Globus pallidus (tissue), 1 donor: ENCODE measurements at regions not wholly inside any gene's neighbourhood (a gene's known extent, or its start where the extent isn't known, plus 50 kb on each side); places are given as distances from the start of the nearest gene placed in this dataset.

Experiments used
- DNase-seq: peaks from one replicate; pipeline ENCODE4 v3.0.0-alpha.2; 2015; ENCODE audit warnings: low spot score

DNA sequence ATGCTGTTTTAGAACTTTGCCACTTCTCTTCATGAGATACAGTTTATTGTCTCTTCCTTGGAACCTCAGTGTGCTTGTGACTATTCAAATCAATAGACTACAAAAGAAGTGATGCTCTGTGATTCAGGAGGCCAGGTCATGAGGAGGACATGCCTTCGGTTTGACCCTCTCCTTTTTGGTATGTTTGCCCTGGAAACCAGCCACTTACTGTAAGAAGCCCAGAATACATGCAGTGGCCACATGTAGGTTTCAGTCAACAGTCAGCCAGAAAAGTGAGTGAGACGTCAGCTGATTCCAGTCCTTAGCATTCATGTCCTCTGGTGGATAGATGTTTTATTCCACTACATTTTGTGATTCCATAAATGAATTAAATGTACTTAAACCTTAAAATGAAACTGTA, 328.7 kb downstream of the PCDH18 start:
- DNase-seq, result no peak

DNA sequence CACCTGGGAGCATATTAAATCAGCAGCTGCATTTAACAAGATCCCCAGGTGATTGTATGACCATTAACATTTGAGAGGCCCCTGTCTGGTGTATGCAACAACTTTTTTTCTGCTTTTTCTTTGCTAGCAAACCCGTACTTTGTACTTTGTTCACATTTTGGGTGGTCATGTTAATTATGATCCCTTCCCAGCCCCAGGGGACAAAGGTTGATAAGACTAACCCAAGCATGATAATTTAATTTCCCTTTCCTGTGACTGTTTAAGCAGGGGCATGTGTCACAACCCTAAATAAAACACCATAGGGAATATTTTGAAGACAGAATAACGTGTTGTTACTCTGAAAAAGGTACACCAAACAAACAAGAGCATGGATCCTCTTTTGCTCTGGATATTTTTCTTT, 332.0 kb downstream of the PCDH18 start:
- no peak for DNase-seq

DNA sequence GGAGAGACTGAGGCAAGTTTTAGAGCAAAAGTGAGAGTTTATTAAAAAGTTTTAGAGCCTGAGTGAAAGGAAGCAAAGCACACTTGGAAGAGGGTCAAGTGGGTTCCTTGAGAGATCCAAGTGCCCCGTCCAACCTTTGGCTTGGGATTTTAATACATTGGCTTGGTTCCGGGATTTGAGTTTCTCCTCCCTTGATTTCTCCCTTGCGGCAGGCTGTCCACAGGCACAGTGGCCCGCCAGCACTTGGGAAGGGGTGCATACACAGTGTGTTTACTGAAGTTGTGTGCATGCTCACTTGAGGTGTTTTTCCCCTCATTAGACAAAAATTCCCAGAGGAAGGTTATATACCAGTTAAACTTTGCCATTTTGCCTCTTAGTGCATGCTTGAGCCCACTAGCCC, 333.5 kb downstream of the PCDH18 start:
- DNase-seq, result no peak

DNA sequence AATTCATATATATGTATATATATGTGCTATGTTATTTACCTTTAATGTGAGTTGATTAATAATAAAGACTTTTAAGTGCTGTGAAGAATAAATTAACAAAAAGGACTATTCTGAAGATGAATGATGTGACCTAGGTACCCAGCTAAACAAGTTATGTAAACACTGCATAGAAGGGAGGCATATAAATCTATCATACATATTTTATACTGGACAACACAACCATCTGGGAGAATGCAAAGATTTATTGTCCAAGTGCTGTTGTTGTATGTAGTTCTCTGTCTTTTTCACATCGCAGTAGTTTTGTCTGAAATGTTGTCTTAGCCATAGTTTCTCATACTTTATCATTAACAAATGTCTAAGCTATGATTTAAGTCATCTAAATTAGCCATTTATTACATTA, 337.6 kb downstream of the PCDH18 start:
- no peak for DNase-seq

DNA sequence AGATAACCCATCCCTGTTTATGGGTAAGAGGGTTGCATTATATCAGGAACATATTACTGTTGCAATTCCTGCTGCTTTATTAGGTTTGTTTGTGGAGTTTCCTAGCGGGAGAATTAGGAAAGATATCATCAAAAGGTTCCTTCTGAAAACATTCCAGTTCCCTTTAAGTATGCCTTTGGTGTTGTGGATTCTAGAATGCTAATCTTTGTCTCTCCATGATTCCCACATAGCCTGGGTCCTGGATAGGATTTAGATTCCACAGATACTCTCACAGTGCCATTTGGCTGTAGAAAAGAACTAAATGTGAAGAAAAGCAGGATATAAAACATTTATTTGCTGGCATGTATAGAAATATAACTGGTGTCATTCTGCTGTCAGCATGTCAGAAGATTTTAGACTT, 338.7 kb downstream of the PCDH18 start:
- DNase-seq, result no peak

DNA sequence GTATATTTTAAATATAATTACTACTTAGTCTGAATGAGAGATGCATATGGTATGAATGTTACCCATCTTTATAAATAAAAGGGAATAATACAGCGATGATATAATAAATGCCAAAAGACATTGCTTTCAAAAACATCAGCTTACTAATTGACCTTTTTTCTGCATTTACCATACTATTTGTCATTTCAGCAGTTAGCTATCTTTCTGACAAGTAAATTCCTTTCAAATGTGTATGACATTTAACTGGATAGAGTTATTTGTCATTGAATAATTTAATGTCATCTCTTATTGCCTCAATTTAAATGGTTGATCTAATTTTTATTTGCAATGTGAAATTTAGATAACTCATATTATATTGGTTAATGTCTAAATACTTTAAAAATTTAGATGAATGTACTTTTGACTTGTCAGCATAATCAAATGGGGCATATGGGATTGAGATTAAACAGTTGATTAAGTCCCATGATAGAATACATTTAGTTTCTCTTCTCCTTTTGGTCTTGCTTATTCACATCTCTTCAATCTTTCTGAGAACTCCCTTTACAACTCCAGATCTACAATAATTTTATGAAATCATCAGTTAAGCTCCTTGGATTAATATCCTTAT, 350.9 kb downstream of the PCDH18 start:
- DNase-seq, result no peak

DNA sequence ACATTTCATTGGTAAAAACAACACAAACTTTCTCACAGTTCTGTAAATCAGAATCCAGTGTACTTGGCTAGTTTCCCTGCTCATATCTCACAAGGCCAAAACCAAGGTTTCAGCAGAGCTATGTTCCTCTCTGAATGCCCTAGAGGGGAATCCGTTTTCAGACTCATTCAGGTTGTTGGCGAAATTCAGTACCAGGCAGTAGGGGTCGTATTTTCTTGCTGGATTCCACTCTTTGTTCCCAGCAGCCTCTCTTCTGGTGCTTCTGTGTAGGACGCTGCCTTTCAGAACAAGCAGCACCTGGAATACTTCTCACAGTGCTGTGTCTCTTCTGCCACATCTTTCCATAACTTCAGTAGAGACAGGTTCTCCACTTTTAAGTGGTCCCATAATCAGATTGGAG, 351.9 kb downstream of the PCDH18 start:
- DNase-seq, result no peak

DNA sequence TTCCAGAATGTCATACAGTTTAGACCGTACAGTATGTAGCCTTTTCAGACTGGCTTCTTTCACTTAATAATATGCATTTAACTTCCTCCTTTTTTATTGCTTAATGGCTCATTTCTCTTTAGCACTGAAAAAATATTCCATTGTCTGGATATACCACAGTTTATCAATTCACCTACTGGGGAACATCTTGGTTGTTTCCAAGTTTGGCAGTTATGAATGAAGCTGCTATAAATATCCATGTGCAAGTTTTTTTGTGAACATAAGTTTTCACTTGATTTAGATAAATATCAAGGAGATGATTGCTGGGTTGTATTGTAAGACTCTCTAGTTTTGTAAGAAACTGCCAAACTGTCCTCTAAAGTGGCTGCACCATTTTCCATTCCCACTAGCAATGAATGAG, 375.5 kb downstream of the PCDH18 start:
- no peak for DNase-seq

DNA sequence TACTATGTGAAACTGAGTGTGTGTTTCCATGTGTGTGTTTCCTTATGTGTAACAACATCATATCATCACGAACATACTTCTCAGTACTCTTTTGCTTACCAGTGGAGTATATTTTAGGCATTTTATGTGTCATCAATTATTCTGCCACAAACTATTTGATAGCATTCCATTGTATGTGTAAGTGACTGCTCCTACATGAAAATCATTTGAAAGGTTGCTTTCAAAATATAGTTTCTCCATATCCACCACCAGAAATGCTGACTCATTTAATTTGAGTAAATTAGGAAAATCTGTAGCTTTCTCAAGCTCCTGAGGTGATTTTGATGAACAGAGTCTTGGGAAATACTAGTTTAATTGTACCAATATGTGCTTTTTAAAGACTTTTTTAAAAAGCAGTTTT, 376.2 kb downstream of the PCDH18 start:
- DNase-seq, result no peak

DNA sequence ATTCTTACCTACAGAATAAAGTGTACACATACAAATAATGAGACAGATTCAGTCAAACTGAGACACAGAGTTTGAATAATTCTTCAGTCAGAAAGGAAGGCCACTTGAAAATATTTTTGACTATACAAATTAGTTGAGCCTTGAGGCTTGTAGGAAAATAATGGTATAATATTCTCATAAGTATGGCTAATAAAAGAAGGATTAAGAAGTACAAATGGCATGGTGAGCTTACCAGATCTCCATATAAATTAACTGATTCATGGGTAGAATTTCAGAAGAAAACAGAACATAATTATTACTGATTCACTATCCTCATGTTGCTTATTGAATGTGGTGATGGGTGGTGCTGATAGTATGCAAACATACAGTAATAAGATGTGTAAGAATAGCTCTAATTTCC, 401.1 kb downstream of the PCDH18 start:
- no peak for DNase-seq

DNA sequence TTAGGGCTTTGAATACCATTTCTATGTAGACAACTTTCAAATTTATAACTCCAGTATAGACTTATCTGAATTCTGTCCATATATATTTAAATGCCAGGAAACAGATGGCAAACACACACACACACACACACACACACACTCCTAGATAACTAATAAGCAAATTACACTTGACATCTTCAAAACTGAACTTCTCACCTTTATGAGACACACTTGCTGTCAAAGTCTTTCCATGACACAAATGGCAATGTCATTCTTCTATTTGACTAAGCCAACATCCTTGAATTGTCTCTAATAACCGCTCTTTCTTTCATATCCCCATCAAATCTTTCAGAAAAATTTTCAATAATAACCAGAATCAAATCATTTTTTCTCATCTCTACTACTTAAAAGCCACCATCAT, 402.4 kb downstream of the PCDH18 start:
- no peak for DNase-seq

DNA sequence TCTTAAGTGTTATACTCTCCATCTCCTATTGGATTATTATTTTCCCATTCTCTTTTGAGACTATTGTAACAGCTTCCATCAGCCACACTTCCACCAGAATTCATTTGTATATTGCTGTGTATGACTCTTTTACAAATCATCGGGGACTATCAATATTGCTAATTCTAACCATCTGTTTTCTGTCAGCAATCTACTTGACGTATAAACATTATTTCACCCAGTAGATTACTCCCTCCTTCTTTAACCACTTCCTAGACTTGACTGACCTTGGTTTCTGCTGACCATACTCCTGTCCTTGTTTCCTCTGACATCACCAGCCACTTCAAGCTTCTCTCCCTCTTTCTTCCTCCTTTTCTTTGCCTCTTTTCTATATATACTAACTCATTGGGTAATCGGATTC, 402.9 kb downstream of the PCDH18 start:
- no peak for DNase-seq

DNA sequence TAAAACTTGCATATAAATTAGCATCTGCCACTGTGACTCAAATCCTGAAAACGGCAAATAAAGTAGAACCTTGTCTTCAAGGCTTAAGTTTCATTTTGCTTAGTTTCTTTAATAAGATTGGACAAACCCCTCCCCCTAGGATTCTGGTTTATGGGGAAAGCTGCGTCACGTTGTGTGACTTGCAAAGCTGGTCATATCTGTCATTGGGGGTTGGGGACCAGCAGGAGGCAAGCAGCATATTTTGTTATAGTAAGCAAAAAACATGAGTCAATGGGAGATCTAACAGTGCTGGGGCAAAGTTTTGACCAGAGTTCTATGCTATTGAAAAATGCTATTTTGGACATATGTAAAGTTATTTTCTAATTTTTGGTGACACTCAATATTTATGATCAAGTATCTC, 407.3 kb downstream of the PCDH18 start:
- DNase-seq, result no peak

DNA sequence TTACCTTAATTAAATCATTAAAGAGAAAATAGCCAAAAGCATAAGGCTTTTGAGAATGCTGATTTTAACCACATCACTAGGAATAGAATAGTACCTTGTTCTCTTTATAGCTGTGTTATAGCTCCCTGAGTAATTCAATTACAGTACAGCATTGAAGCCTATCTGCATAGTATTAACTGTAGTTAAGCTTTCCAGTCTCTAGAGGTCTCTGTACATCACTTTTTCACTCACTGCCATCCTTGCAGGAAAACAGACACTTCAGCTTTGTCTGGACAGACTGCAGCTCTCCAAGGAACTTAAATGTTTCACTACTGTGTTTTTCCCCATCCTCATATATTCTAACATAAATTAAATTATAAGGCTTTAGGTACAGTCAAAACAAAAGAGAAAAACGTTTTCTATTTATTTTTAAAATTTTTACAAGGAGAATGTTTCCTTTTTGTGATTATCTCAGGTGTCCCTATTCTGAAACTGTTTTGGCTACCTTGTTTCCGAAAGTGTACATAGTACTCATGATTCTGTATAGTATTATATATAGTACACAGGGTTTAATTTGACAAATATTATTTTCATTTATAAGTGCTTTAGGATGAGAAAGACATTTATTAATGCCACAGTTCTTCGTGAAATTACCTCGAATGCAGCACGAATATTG, 407.9 kb downstream of the PCDH18 start:
- peak; percentile 51 for DNase-seq

DNA sequence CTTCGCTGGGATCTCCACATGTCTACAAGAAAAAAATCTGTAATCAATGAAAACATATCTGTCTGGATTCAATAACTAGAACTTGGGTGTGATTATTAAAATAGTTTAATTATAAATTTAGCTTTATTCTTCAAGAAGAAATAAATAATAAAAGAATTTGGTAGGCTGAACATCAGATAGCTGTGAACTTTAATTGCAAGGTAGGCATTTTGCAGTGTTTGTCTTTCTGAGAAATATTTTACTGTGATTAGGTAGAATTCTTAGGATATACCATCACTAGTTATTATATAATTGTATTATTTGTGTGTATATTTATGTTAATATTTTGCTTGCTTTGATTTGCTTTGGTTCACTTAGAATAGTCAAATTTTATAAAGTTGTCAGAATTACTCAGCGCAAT, 409.4 kb downstream of the PCDH18 start:
- DNase-seq, result no peak

DNA sequence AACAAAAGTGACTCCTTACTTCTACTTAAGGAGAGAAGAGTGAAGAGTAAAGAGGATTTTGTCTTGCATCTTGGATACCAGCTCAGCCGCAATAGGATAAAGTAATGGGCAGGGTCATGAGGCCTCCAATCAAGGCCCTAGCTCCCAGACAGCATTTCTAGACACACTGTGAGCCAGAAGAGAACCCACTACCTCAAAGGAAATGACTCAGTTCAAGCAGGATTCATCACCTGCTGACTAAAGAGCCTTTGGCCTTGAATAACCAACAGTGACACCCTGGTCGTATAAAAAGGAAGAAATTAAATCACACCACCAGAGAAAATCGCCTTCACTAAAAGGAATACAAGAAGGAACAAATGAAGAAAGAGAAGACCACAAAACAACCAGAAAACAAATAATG, 416.1 kb downstream of the PCDH18 start:
- DNase-seq, result no peak

DNA sequence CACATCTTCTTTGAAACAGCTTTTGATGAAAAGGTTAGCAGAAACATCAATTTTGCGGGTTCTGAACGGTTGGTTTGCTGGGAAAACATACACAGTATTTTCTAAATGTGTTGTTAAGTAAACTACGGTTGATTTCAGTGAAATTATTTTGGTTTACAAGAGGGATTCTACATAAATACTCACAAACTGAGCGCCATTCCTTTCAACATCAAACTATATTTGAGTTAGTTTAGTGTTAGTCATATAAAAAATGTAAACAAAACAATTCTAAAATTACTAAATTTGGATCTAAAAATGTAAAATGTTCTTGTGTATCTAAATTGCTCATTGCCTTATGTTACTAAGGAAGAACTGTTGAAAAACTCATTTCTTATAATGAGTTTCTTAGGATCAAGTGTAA, 425.6 kb downstream of the PCDH18 start:
- DNase-seq, result no peak

DNA sequence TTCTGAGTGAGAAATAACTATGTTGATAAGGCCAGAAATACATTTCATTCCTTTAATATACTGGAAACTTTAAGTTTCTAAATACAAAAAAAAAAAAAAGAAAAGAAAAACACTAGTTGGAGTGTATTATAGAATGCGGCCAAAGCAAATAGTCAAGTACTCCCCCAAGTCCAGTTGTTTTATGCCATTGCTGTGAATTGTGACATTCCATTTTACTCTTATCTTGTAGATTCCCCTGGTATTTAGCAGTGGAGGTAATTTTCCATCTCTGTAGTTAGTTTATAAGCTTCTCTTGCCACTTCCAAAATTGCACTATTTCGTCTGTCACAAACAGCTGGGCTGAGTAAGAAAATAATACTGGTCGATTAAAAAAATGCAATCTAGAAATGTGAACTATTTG, 426.0 kb downstream of the PCDH18 start:
- no peak for DNase-seq

DNA sequence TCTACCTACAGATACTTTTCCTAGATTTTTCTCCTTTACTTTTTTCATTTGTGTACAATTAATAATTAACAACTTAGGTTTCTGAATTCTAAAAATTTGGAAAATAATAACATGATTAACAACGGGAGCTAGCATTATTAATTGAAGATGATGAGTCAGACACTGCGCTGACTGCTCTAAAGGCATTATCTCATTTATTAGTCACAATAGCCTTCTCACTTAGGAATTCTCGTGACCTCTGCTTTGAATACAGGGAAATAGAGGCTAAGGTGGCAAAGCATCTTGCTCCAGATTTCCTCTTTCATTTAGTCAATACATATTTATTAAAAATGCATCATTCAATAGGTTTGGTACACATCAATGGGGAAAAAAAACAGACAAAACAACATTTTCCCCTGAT, 441.3 kb downstream of the PCDH18 start:
- no peak for DNase-seq

DNA sequence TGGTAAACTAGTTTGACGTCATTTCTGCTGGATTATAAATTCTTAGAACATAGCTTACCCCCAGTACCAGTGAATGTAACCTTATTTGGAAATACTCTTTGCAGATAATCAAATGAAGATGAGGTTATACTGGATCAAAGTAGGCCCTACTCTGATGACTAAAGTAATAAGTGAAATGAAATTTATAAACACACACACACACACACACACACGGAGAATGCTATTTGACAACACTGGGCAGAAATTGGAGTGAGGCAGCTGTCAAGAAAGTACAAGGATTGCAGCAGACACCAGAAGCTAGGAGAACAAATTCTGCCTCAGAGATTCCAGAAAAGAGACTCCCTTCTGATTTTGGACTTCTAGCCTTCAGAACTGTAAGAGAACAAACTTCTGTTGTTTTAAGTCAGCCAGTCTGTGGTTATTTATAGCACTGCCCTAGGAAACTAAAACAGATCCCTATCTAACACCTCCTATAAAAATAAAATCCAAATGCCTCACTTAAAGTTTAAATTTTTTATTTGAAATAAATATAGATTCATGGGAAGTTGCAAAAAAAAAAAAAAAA, 448.6 kb downstream of the PCDH18 start:
- DNase-seq, result no peak

DNA sequence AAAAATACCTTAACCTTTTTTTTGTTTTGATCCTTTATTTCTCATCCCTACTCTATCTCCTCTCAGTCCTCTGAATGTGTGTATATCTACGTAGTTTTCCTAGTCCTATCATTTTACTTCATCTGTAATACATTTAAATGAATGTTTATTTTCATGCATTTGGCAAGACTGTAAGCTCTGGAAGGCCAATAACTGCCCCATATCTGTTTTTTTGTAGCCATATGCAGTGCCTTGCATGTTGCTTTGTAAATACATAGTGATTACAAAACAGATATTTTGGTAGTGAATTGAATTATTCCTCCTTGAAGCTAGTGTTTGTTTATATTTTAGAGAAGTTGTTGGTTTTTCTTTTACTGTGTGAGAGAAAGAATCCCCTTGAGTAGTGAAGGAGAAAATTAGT, 450.2 kb downstream of the PCDH18 start:
- DNase-seq, result no peak

DNA sequence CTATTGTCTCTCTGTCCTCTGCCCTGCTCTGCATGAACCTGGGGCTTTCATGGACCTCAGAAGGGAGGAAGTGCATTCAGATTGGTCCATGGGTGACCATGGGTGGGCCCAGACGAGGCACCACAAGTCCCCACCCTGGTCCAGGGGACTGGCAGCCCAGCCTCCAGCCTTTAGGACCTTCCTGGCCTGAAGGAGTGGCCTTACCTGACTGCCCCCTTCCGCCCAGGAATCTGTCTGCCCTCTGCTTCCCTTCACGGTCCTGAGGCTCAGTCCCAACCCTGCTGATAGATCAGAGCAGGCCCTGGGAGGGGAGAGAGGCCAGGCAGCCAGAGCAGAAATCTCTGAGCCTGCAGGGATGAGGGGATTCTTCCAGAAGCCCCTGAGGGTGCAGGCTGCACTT, 455.4 kb downstream of the PCDH18 start:
- no peak for DNase-seq

DNA sequence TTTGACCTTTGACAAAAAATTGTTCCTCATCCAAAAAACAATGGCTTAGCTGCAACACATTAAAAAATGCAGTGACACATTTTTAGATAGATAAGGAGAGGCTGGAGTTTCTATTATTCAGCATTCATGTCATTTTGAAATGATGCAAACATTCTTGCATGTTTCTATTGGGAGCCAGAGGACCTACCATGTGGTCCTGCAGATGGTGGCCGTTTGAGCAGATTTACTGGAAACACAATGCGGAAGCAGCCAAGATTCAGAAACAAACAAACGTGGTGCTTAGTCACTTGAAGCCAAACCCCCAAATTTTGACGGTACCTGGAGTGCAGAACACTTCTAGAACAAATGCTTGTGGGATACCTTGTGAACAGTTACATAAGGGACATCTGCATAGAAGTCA, 456.7 kb downstream of the PCDH18 start:
- no peak for DNase-seq

DNA sequence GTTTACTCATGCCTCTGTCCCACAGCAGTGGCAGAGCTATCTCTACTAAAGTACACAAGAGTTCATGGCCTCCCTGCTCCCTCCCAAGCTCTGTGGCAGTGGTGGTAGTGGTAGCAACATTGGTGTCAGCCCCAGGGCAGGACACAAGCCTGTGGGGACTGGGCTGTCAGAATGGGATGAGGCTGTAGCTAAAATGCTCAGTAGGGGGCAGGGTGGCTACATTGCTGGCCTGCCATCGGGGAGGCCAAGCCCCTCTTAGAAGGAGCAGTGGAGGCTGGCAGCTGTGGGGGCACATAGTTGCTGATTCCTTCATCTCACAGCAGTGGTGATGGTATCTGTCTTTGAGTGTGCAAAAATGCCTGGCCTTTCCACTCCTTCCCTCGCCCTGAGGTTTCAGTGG, 461.7 kb downstream of the PCDH18 start:
- DNase-seq, result no peak
